Islet precursor cell (in vitro differentiated cells): ENCODE measurements at regions not wholly inside any gene's neighbourhood (a gene's known extent, or its start where the extent isn't known, plus 50 kb on each side); places are given as distances from the start of the nearest gene placed in this dataset.
"Not testable (repeated sequence)": the region's sequence is repeated elsewhere in the genome, so short reads cannot be mapped to it uniquely, and the experiment has no call there.

Source experiments
- DNase-seq: peaks from one replicate; pipeline ENCODE4 v3.0.0-alpha.2; 2018

- no peak for DNase-seq
Observed at GRCh38 chr1:232859216-232859615, 54.0 kb downstream of the MAP10 start.

GRCh38 chr1:232861107-232861506 is 55.9 kb downstream of the MAP10 start:
- no peak for DNase-seq

GRCh38 chr1:232863544-232864275 is 58.5 kb downstream of the MAP10 start:
- DNase-seq = no peak

GRCh38 chr1:232865102-232865931 is 60.1 kb downstream of the MAP10 start:
- DNase-seq = no peak

- peak; percentile 66 for DNase-seq
Observed at GRCh38 chr1:232868793-232869491, 63.7 kb downstream of the MAP10 start.

- not testable (repeated sequence) for DNase-seq
Observed at GRCh38 chr1:232871291-232871969, 66.2 kb downstream of the MAP10 start.

GRCh38 chr1:232872284-232872683 is 67.1 kb downstream of the MAP10 start:
- no peak for DNase-seq

GRCh38 chr1:232872738-232873137 is 67.5 kb downstream of the MAP10 start:
- DNase-seq = peak; percentile 59

GRCh38 chr1:232873412-232873811 is 68.2 kb downstream of the MAP10 start:
- no peak for DNase-seq

GRCh38 chr1:232873931-232874330 is 68.7 kb downstream of the MAP10 start:
- no peak for DNase-seq

- no peak for DNase-seq
Observed at GRCh38 chr1:232875536-232875935, 70.3 kb downstream of the MAP10 start.

GRCh38 chr1:232876506-232877364 is 71.5 kb downstream of the MAP10 start:
- no peak for DNase-seq

GRCh38 chr1:232877365-232878028 is 72.3 kb downstream of the MAP10 start:
- no peak for DNase-seq

- no peak for DNase-seq
Observed at GRCh38 chr1:232878086-232878485, 72.3 kb upstream of the NTPCR start.

GRCh38 chr1:232880354-232880753 is 70.1 kb upstream of the NTPCR start:
- peak; percentile 61 for DNase-seq

- DNase-seq = peak; percentile 28
Observed at GRCh38 chr1:232883992-232884661, 66.3 kb upstream of the NTPCR start.

- peak; percentile 9 for DNase-seq
Observed at GRCh38 chr1:232886271-232886670, 64.1 kb upstream of the NTPCR start.

GRCh38 chr1:232890340-232890943 is 60.0 kb upstream of the NTPCR start:
- peak; percentile 13 for DNase-seq

- DNase-seq = peak; percentile 17
Observed at GRCh38 chr1:232891071-232891470, 59.3 kb upstream of the NTPCR start.

- no peak for DNase-seq
Observed at GRCh38 chr1:232891656-232892317, 58.6 kb upstream of the NTPCR start.
